IMR-90 (cell line): ENCODE measurements at regions not wholly inside any gene's neighbourhood (a gene's known extent, or its start where the extent isn't known, plus 50 kb on each side); places are given as distances from the start of the nearest gene placed in this dataset.
A peak's percentile ranks its signal among the peaks of the same experiment; 100 is the strongest.

Source experiments
- ATAC-seq: fragments of 200-7000 bp; cut with Tn5 transposase; 2 replicates; pipeline ENCODE4 v1.9.1; 2020; ENCODE audit warnings: low read depth, mild to moderate bottlenecking, moderate library complexity
- BruUV-seq: library from RNA; stranded (reverse); fragments of 400-500 nt; replicated peaks from 2 replicates; lab custom pipeline; 2021; lab: Mats Ljungman, UMichigan
- CTCF ChIA-PET: fragments of 300-600 bp; formaldehyde crosslinking; extraction: SDS; loops from one replicate; lab custom pipeline; 2021; ENCODE audit warnings: antibody characterized with exemption; lab: Yijun Ruan, JAX
- POLR2A ChIA-PET: fragments of 300-600 bp; sonication (Branson Sonifier 250); formaldehyde crosslinking; loops from one replicate; lab custom pipeline; 2022; ENCODE audit warnings: antibody characterized with exemption; ENCODE audit not compliant: unreplicated experiment; lab: Charles Lee
- DNase-seq: peaks from one replicate; pipeline ENCODE4 v3.0.0; 2013
- H2AFZ ChIP-seq: replicated peaks from 2 replicates; pipeline ENCODE3; 2013; ENCODE audit warnings: low read length, mild to moderate bottlenecking; ENCODE audit not compliant: poor library complexity
- H2AK5ac ChIP-seq: 2 replicates; pipeline ENCODE4 v1.6.1; 2013; ENCODE audit warnings: low read depth, low read length, inconsistent platforms
- H2AK9ac ChIP-seq: replicated peaks from 2 replicates; pipeline ENCODE3; 2013; ENCODE audit warnings: mild to moderate bottlenecking, low read depth, low read length, moderate library complexity; ENCODE audit not compliant: poor library complexity
- H2BK120ac ChIP-seq: 2 replicates; pipeline ENCODE4 v1.6.1; 2013; ENCODE audit warnings: low read depth, low read length, inconsistent platforms
- H2BK15ac ChIP-seq: 3 replicates; pipeline ENCODE4 v1.6.1; 2013; ENCODE audit warnings: low read depth, low read length, inconsistent platforms
- H2BK20ac ChIP-seq: 2 replicates; pipeline ENCODE4 v1.6.1; 2013; ENCODE audit warnings: low read depth, mild to moderate bottlenecking, inconsistent platforms, low read length, moderate library complexity
- H2BK5ac ChIP-seq: 2 replicates; pipeline ENCODE4 v1.6.1; 2013; ENCODE audit warnings: mild to moderate bottlenecking, low read depth, low read length, inconsistent platforms; ENCODE audit not compliant: poor library complexity, severe bottlenecking
- H3K14ac ChIP-seq: replicated peaks from 2 replicates; pipeline ENCODE4 v1.6.1; 2013; ENCODE audit warnings: low read depth, low read length, inconsistent platforms
- H3K18ac ChIP-seq: 2 replicates; pipeline ENCODE4 v1.6.1; 2013; ENCODE audit warnings: low read depth, low read length, control low read depth
- H3K23ac ChIP-seq: 2 replicates; pipeline ENCODE4 v1.6.1; 2013; ENCODE audit warnings: low read depth, low read length, inconsistent platforms
- H3K27ac ChIP-seq: 2 replicates; pipeline ENCODE4 v1.5.1; 2013; ENCODE audit warnings: mild to moderate bottlenecking, control low read depth, low read length; ENCODE audit not compliant: insufficient read depth
- H3K27me3 ChIP-seq: 2 replicates; pipeline ENCODE4 v1.6.1; 2013; ENCODE audit warnings: low read length; ENCODE audit not compliant: control insufficient read depth, insufficient read depth
- H3K36me3 ChIP-seq: 2 replicates; pipeline ENCODE4 v1.6.1; 2013; ENCODE audit warnings: low read length, mixed read lengths; ENCODE audit not compliant: control insufficient read depth, insufficient read depth
- H3K4ac ChIP-seq: 2 replicates; pipeline ENCODE4 v1.6.1; 2013; ENCODE audit warnings: low read depth, low read length, inconsistent platforms
- H3K4me1 ChIP-seq: 2 replicates; pipeline ENCODE4 v1.6.1; 2013; ENCODE audit warnings: low read length, mixed read lengths; ENCODE audit not compliant: control insufficient read depth, insufficient read depth
- H3K4me2 ChIP-seq: 2 replicates; pipeline ENCODE4 v1.6.1; 2013; ENCODE audit warnings: low read depth, mild to moderate bottlenecking, control low read depth, low read length, moderate library complexity
- H3K4me3 ChIP-seq: 2 replicates; pipeline ENCODE4 v1.5.1; 2013; ENCODE audit warnings: low read depth, mild to moderate bottlenecking, control low read depth, low read length, moderate library complexity; ENCODE audit not compliant: insufficient read depth
- H3K56ac ChIP-seq: 2 replicates; pipeline ENCODE4 v1.6.1; 2013; ENCODE audit warnings: low read length, inconsistent platforms; ENCODE audit not compliant: insufficient read depth; ENCODE audit errors: extremely low read depth
- H3K79me1 ChIP-seq, 2 experiments: 2 replicates each; pipeline ENCODE4 v1.6.1; 2013; ENCODE audit warnings: low read length in 2 of 2, inconsistent platforms in 1 of 2, low read depth in 1 of 2
- H3K9ac ChIP-seq: 2 replicates; pipeline ENCODE4 v1.6.1; 2013; ENCODE audit warnings: low read depth, low read length, control low read depth
- H3K9me1 ChIP-seq: 2 replicates; pipeline ENCODE4 v1.6.1; 2013; ENCODE audit warnings: low read length, inconsistent platforms; ENCODE audit not compliant: insufficient read depth
- H3K9me3 ChIP-seq: 2 replicates; pipeline ENCODE4 v1.6.1; 2013; ENCODE audit warnings: low read length; ENCODE audit not compliant: control insufficient read depth, insufficient read depth
- H4K20me1 ChIP-seq: 2 replicates; pipeline ENCODE4 v1.6.1; 2013; ENCODE audit warnings: low read length, inconsistent platforms; ENCODE audit not compliant: insufficient read depth
- H4K5ac ChIP-seq: 2 replicates; pipeline ENCODE4 v1.6.1; 2013; ENCODE audit warnings: mild to moderate bottlenecking, low read depth, low read length, control low read depth
- H4K8ac ChIP-seq, 2 experiments: 2 replicates each; pipeline ENCODE4 v1.6.1; 2013; ENCODE audit warnings: low read depth in 2 of 2, low read length in 2 of 2, control low read depth in 1 of 2, inconsistent platforms in 1 of 2
- H4K91ac ChIP-seq: 2 replicates; pipeline ENCODE4 v1.6.1; 2013; ENCODE audit warnings: low read depth, low read length, inconsistent platforms; ENCODE audit not compliant: insufficient read depth
- MXI1 ChIP-seq: IDR thresholded peaks from 2 replicates; pipeline ENCODE4 v1.6.1; 2012; ENCODE audit warnings: low read depth, mild to moderate bottlenecking, low read length, moderate library complexity, borderline replicate concordance
- SMC3 ChIP-seq: fragments of 150-350 bp; IDR thresholded peaks from 2 replicates; pipeline ENCODE4 v1.6.1; 2016; ENCODE audit warnings: low read depth, mild to moderate bottlenecking, antibody characterized with exemption, low read length, moderate library complexity
- WGBS, 2 experiments: methylation state at CpG; one replicate each; pipeline versions ENCODE4 v1.1.5 to v1.1.7; 2013; ENCODE audit warnings: missing lambda C conversion rate in 2 of 2; ENCODE audit not compliant: insufficient read length in 1 of 2; ENCODE audit errors: extremely low coverage in 2 of 2; 5-methylcytosine and 5-hydroxymethylcytosine counted together
- dilution Hi-C: fragments of 300-500 bp; cut with HindIII; formaldehyde crosslinking; loops from one replicate; pipeline ENCODE4 v1.14.3; 2018; ENCODE audit warnings: low sequenced_read_pairs; ENCODE audit not compliant: unreplicated experiment
- in situ Hi-C: fragments of 300-500 bp; cut with MboI; formaldehyde crosslinking; loops from 3 replicates; pipeline ENCODE4 v1.14.3; 2019; ENCODE audit warnings: low sequenced_read_pairs, inconsistent platforms, mixed read lengths
- intact Hi-C: fragments of 100-400 bp; cut with micrococcal nuclease; formaldehyde crosslinking; loops from 2 replicates; pipeline ENCODE4 v1.10.0; 2022

DNA sequence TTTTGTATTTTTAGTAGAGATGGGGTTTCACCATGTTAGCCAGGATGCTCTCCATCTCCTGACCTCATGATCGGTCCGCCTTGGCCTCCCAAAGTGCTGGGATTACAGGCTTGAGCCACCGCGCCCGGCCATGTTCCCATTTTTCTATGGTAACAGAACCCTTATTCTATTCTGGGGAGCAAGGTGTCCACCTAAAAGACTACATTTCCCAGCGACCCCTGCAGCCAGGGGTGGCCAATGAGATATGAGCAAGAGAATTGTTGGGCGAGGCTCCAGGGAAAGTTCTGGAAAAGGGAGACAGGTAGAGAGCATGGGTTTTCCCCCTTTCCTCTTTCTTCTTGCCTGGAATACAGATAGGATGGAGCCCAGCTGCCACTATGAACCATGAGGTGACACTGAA, 96.9 kb downstream of the LINGO1 start:
- H2BK15ac ChIP-seq: no peak overlapping the region
- no peak overlapping the region for H3K18ac ChIP-seq
- no peak overlapping the region for H3K4me3 ChIP-seq
- H3K36me3 ChIP-seq: no peaks in the 10 kb centered on the region
- BruUV-seq: no TSS peak
- peak overlapping the region; percentile 43; the same call in 1 of the 2 replicates for H2AK5ac ChIP-seq
- no peak overlapping the region for H3K9ac ChIP-seq
- ATAC-seq (no peak), DNase-seq (no peak)
- H3K79me1 ChIP-seq: no peaks in the 10 kb centered on the region
- H3K9me3 ChIP-seq: no peaks in the 10 kb centered on the region
- POLR2A ChIA-PET: no interaction called here
- no peak overlapping the region for H3K23ac ChIP-seq
- H3K27ac ChIP-seq: no peak overlapping the region
- H3K56ac ChIP-seq: no peak overlapping the region
- no peaks in the 10 kb centered on the region for H3K4me1 ChIP-seq
- no peak overlapping the region for H4K91ac ChIP-seq
- no peak overlapping the region for H2AK9ac ChIP-seq
- in situ Hi-C loops (no loop called here), intact Hi-C loops (no loop called here), dilution Hi-C loops (no loop called here)
- H4K20me1 ChIP-seq: no peaks in the 10 kb centered on the region
- H3K9me1 ChIP-seq: no peaks in the 10 kb centered on the region; the same call in 1 of the 2 replicates
- no peak overlapping the region for H2AFZ ChIP-seq
- no peak overlapping the region for H3K4me2 ChIP-seq
- H3K14ac ChIP-seq: no peak overlapping the region
- TF ChIP-seq SMC3: no peak
- no peak for TF ChIP-seq MXI1
- H2BK20ac ChIP-seq: no peak overlapping the region
- H3K4ac ChIP-seq: no peak overlapping the region
- no peak overlapping the region for H4K5ac ChIP-seq
- CTCF ChIA-PET: no interaction called here
- H2BK5ac ChIP-seq: no peak overlapping the region
- no peak overlapping the region for H4K8ac ChIP-seq
- WGBS, 2 experiments: 100% methylated on average over 4 of the region's 7 CpGs; no CpG with 5 or more reads in 1 of the 2 experiments
- H2BK120ac ChIP-seq: no peak overlapping the region
- peaks cover 30% of the 10 kb centered on the region for H3K27me3 ChIP-seq
